IPS-18c (cell line): ENCODE measurements at regions not wholly inside any gene's neighbourhood (a gene's known extent, or its start where the extent isn't known, plus 50 kb on each side); places are given as distances from the start of the nearest gene placed in this dataset.

Experiments
- H3K4me3 ChIP-seq: 2 replicates; pipeline ENCODE4 v1.7.0; 2013; ENCODE audit warnings: low read depth, mild to moderate bottlenecking, low read length, moderate library complexity; ENCODE audit not compliant: insufficient read depth
- H3K9me3 ChIP-seq: one replicate; pipeline ENCODE4 v1.6.1; 2013; ENCODE audit warnings: mild to moderate bottlenecking, low read length, moderate library complexity; ENCODE audit not compliant: control insufficient read depth, insufficient read depth

DNA sequence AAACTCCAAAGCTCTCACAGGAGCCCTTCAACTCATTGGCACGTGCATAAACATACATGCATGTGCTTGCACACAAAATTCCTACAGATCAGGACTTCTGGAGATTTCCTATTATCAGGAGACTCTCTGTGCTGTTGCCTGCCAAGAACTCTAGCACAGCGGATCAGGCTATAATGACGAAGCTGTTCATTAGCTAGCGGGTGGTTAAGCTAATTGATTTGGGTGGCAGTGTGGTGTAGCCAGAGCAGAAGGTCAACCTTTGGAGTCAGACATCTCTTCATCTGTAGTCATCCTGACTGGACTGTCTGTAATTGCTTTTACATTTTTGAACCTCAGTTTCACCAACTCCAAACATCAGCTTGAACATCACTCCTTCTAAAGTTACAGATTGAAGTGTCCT is 69.0 kb downstream of the KIF2B start:
- no peak overlapping the region for H3K4me3 ChIP-seq
- H3K9me3 ChIP-seq, result no peaks in the 10 kb centered on the region

DNA sequence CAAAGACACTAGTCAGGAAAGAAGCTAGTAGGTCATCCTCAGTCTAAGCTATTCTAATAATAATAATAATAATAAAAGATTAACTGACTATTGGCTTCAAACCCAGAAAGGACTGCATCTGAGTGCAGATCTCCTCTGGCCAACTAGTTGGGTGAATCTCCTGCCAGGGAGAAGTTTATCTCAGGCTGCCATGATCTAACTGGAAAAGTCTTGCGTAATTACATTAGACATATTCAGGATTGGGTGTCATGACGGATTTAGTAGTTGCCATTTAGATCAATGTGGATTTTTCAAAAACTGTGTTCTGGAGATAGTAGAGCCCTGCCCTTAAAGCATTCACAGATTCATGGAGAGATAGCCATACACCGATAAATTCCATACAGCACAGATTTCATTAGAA is 69.5 kb downstream of the KIF2B start:
- H3K9me3 ChIP-seq, result no peaks in the 10 kb centered on the region

DNA sequence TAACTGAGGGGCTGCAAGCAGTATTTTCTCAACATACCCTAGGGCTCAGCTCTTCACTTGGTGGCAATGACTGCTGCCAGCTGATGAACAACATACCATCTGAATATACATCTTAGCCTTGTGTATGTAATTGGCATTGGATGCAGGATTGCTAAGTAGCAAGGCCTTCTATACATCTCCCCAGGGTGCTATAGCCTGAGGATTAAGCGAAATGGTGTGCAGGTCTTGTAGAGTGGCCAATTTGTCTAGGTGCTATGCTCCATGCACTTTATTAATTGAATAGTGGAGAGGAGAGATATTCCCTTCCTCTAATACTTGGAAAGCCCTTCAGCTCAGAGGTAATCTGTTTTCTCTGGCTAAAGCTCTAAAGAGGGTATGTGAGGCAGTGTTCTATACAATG is 71.9 kb downstream of the KIF2B start:
- Histone ChIP-seq H3K4me3 (no peak overlapping the region), H3K9me3 (no peaks in the 10 kb centered on the region)

More for the DNA sequence above, 69.5 kb downstream of the KIF2B start:
- no peak overlapping the region for H3K4me3 ChIP-seq

DNA sequence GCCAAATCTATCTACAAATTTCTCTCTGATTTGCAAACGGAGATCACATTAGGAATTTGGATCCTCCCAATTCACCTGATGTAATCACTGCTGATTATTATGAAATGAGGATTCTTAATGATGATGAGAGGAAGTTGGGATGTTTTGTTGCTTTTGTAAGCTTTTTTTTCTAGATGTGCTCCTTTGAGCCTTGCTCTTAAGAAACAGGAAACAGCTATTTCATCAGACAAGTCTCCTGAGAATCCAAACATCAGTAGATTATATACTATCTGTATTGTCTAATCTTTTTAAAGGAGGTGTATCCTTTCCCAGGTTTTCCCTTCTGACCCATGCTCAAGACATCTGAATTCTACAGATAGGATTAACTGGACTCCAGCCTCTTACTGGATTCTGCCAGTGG is 73.3 kb downstream of the KIF2B start:
- no peak overlapping the region for H3K4me3 ChIP-seq
- no peaks in the 10 kb centered on the region for H3K9me3 ChIP-seq

DNA sequence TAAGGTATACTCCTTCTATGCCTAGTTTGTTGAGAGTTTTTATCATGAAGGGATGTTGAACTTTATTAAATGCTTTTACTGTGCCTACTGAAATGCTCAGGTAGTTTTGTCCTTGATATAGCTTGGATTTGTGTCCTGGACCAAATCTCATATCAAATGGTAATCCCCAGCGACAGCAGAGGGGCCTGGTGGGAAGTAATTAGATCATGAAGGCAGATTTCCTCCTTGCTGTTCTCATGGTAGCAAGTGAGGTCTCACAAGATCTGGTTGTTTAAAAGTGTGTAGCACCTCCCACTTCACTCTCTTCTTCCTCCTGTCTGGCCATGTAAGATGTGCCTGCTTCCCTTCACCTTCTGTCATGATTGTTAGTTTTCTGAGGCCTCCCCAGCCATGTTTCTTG is 78.2 kb downstream of the KIF2B start:
- Histone ChIP-seq H3K4me3 (no peak overlapping the region), H3K9me3 (no peaks in the 10 kb centered on the region)

DNA sequence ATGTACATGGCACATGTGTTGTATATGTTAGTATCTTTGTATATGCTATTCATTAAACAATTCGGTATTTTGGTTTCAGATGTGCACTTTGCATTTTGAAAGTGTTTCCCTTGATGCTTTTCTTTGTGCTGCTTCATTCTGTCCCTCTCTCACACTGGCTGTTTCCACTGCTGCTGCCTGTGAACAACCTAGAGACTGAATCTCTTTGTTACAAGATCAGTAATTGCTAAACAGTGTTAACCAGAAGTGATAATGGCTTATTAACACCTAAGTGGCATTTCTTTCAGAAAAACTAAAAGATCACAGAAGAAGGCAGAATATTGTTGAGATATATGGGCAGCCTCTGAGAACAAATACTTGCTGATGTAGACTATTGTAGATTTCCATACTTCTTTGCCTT is 84.7 kb downstream of the KIF2B start:
- Histone ChIP-seq H3K9me3 (no peaks in the 10 kb centered on the region), H3K4me3 (no peak overlapping the region)

DNA sequence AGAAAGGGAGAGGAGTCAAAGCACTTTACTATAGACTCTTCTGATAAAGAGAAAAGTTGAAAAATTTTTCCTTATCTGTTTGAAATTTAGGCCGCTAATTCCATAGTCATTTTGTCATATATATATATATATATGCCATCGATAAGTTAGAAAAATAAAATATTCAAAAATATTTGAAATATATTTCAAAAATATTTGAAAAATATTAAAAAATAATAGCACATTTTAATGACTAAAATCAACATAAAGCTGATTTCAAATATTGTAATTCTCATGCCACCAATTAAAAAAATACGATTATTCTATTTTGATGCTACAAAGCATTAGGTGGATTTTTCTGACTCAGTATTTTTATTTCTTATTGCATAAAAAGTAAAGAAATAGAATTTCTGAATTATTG is 87.1 kb downstream of the KIF2B start:
- no peak overlapping the region for H3K4me3 ChIP-seq
- H3K9me3 ChIP-seq, result no peaks in the 10 kb centered on the region

GRCh38 chr17:53912117-53912516 is 89.4 kb downstream of the KIF2B start:
- no peak overlapping the region for H3K4me3 ChIP-seq

DNA sequence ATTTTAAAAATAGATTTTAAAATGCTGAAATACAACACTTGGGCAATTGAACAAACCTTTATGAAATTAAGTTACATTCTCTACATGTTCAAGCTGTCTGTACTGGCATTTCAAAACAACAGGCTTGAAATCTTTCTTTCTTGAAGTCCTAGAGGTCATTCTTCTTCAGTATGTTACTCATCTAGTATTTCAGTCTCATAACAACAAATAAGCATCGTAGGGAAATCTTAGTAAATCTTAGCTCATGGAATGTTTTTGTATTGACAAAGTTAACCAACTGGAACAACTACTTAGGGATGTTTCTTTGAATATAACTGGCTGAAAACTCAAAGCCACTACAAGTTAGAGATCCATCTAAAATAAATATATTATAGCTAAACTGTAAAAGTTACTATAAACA is 96.6 kb downstream of the KIF2B start:
- Histone ChIP-seq H3K4me3 (no peak overlapping the region), H3K9me3 (no peaks in the 10 kb centered on the region)

More at GRCh38 chr17:53912117-53912516, 89.4 kb downstream of the KIF2B start:
- H3K9me3 ChIP-seq, result no peaks in the 10 kb centered on the region

- no peak overlapping the region for H3K4me3 ChIP-seq
- H3K9me3 ChIP-seq, result no peaks in the 10 kb centered on the region
Measured at GRCh38 chr17:53924530-53925455, 102.1 kb downstream of the KIF2B start.

DNA sequence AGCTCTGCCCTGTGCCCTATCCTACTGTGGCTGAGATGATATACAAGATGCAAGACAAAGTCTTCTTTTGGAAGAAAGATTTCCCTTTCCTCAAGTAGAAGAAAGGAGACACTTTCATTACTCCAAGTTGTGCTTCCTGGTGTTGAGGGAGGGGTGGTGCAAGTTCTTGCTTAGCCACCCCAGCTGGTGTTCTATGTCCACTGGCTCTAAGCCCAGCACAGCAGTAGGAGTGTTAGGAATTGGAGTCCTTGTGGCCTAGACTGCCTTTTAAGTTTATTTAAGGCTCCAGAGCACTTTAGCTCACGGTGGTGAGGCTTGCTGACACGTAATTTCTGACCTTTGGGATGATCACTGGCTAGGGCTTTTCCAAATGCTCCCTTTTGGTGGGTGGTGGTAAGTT is 109.7 kb downstream of the KIF2B start:
- Histone ChIP-seq H3K4me3 (no peak overlapping the region), H3K9me3 (no peaks in the 10 kb centered on the region)

GRCh38 chr17:53934931-53935330 is 112.2 kb downstream of the KIF2B start:
- Histone ChIP-seq H3K4me3 (no peak overlapping the region), H3K9me3 (no peaks in the 10 kb centered on the region)

GRCh38 chr17:53941231-53941630 is 118.5 kb downstream of the KIF2B start:
- no peak overlapping the region for H3K4me3 ChIP-seq
- H3K9me3 ChIP-seq, result no peaks in the 10 kb centered on the region

DNA sequence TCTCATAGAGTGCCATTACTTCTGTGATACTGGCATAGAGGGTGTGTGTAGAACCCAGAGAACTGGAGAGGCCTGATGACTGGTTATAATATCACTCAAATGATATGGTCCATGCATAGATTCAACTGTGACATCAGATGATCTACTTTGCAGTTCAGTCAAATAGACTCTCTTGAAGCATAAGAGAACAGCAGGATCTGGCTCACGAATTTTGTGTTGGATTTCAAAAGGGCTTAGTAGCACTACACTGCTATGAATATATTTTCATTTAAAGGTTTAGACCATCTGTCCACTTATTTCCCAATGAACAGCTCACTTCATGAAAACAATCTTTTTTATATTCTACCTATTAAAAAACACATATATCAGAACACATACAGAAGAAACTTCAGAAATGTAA is 119.7 kb downstream of the KIF2B start:
- H3K4me3 ChIP-seq, result no peak overlapping the region
- no peaks in the 10 kb centered on the region for H3K9me3 ChIP-seq

DNA sequence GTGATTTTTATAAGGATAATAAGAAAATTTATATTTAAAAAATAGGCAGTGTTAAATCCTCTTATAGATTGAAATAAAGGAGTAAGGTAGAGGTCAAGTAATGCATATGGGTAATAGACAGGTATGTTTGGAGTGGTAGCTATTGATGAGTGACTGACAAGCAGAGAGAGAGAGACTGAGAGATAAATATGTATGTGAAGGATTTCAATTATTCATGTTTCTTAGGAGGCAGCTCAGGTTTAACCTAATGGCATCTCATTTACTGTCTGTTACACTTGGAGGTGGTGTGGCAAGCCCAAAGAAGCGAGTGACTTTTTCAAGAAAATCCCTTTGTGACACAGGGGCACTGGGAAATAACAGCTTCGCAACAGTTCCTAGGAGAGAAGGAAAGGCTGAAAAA is 120.2 kb downstream of the KIF2B start:
- no peaks in the 10 kb centered on the region for H3K9me3 ChIP-seq
- H3K4me3 ChIP-seq, result no peak overlapping the region

GRCh38 chr17:53948323-53948722 is 125.6 kb downstream of the KIF2B start:
- Histone ChIP-seq H3K4me3 (no peak overlapping the region), H3K9me3 (no peaks in the 10 kb centered on the region)

- H3K4me3 ChIP-seq, result no peak overlapping the region
- no peaks in the 10 kb centered on the region for H3K9me3 ChIP-seq
Measured at GRCh38 chr17:53949473-53950090, 126.9 kb downstream of the KIF2B start.

- Histone ChIP-seq H3K9me3 (no peaks in the 10 kb centered on the region), H3K4me3 (no peak overlapping the region)
Measured at GRCh38 chr17:53950207-53950857, 127.6 kb downstream of the KIF2B start.
